NCI-H146 treated with DMSO at 0.1 percent for 48 hours (cell line): ENCODE measurements at regions not wholly inside any gene's neighbourhood (a gene's known extent, or its start where the extent isn't known, plus 50 kb on each side); places are given as distances from the start of the nearest gene placed in this dataset.
A peak's percentile ranks its signal among the peaks of the same experiment; 100 is the strongest.

Experiments used
- DNase-seq: peaks from one replicate; lab custom pipeline; 2025; ENCODE audit not compliant: unreplicated experiment; lab: John Stamatoyannopoulos, UW

- DNase-seq: no peak
Observed at GRCh38 chr22:45094825-45095224, 68.9 kb upstream of the NUP50 start.

- DNase-seq: peak; percentile 23
Observed at GRCh38 chr22:45096256-45096907, 67.3 kb upstream of the NUP50 start.

- DNase-seq: no peak
Observed at GRCh38 chr22:45097061-45097460, 66.7 kb upstream of the NUP50 start.

- no peak for DNase-seq
Observed at GRCh38 chr22:45098056-45098455, 65.7 kb upstream of the NUP50 start.

- DNase-seq: no peak
Observed at GRCh38 chr22:45099961-45100360, 63.8 kb upstream of the NUP50 start.

- DNase-seq: peak; percentile 4
Observed at GRCh38 chr22:45101515-45102227, 62.1 kb upstream of the NUP50 start.

- DNase-seq: no peak
Observed at GRCh38 chr22:45102896-45103420, 60.8 kb upstream of the NUP50 start.

GRCh38 chr22:45103756-45104155 is 60.0 kb upstream of the NUP50 start:
- DNase-seq: no peak

- no peak for DNase-seq
Observed at GRCh38 chr22:45104313-45104712, 59.4 kb upstream of the NUP50 start.

- DNase-seq: peak; percentile 6
Observed at GRCh38 chr22:45105281-45105702, 58.4 kb upstream of the NUP50 start.

GRCh38 chr22:45107671-45108070 is 56.1 kb upstream of the NUP50 start:
- no peak for DNase-seq

GRCh38 chr22:45112136-45112879 is 51.4 kb upstream of the NUP50 start:
- DNase-seq: no peak
